ENCODE measurements at regions not wholly inside any gene's neighbourhood (a gene's known extent, or its start where the extent isn't known, plus 50 kb on each side); places are given as distances from the start of the nearest gene placed in this dataset.

DNA sequence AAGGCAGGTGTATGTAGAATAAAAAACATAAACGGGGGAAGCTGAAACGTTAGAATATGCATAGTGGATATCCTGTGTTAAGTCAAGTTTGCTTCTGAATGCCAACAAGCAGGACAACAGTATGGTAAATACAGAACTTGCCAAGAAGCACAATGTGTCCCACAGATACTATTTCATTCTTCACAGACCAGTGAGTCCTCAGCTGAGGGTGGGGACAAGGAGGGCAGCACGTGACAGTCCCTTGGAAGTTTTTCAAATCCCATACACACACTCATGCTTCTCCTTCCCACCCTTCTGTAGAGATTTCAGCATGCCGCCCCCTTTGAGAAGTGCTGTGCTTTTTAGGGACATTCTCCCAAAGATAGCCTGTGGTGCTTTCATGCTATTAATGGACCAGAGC, 268.5 kb upstream of the ECI2 start:
- Histone ChIP-seq H3K27me3 (ENCODE audit: control insufficient read depth in 3 of 3, insufficient read depth in 3 of 3, low read depth in 1 of 3, low read length in 3 of 3) (no peaks in the 10 kb centered on the region), H3K14ac (ENCODE audit: low read length) (no peak overlapping the region), H3K18ac (ENCODE audit: low read length) (no peak overlapping the region), H4K8ac (ENCODE audit: low read depth, low read length) (no peak overlapping the region), H3K9ac (ENCODE audit: low read depth, low read length, poor library complexity) (no peak overlapping the region), H3K23ac (ENCODE audit: low read depth, low read length, poor library complexity) (no peak overlapping the region), H3K27ac (replicated peaks; ENCODE audit: low read length) (no peak overlapping the region), H4K91ac (ENCODE audit: low read depth, low read length, poor library complexity) (no peak overlapping the region), H2AFZ (ENCODE audit: low read length) (no peak overlapping the region), H2BK5ac (ENCODE audit: low read length) (no peak overlapping the region), H3K4ac (ENCODE audit: low read length) (no peak overlapping the region), H2BK12ac (ENCODE audit: low read length) (no peak overlapping the region), H3K79me1 (ENCODE audit: low read depth, low read length) (no peaks in the 10 kb centered on the region), H3K4me2 (ENCODE audit: insufficient read depth, low read length, poor library complexity, severe bottlenecking) (no peak overlapping the region), H2AK5ac (ENCODE audit: low read depth, low read length) (no peak overlapping the region), H3K9me3 (replicated peaks in 1 of 2; ENCODE audit: control insufficient read depth in 2 of 2, insufficient read depth in 1 of 2, low read depth in 1 of 2, low read length in 2 of 2) (no peaks in the 10 kb centered on the region), H3K36me3 (replicated peaks in 1 of 2; ENCODE audit: control insufficient read depth in 2 of 2, insufficient read depth in 2 of 2, low read length in 2 of 2) (no peaks in the 10 kb centered on the region), H2BK15ac (ENCODE audit: low read length) (no peak overlapping the region), H2BK120ac (ENCODE audit: low read depth, low read length) (no peak overlapping the region), H3K4me3 (ENCODE audit: low read length in 2 of 2) (no peak overlapping the region), H3K4me1 (ENCODE audit: control insufficient read depth in 2 of 2, insufficient read depth in 1 of 2, low read depth in 1 of 2, low read length in 2 of 2) (peaks cover 0 to 5% of the 10 kb centered on the region in 2 donors)
- WGBS, 2 donors (ENCODE audit: extremely low coverage in 2 of 2, insufficient read length in 2 of 2, insufficient replicate concordance in 1 of 2) = no CpG with 5 or more reads among the region's 4 CpGs
- no peak for DNase-seq (ENCODE audit: low spot score)

GRCh38 chr6:4403023-4403752, 267.8 kb upstream of the ECI2 start:
- no peak overlapping the region for H3K4ac ChIP-seq (ENCODE audit: low read length)
- H3K79me1 ChIP-seq (ENCODE audit: low read depth, low read length) = no peaks in the 10 kb centered on the region
- no peak overlapping the region for H3K14ac ChIP-seq (ENCODE audit: low read length)
- WGBS, 2 donors (ENCODE audit: extremely low coverage in 2 of 2, insufficient read length in 2 of 2, insufficient replicate concordance in 1 of 2) = no CpG with 5 or more reads among the region's 12 CpGs
- peaks cover 0 to 5% of the 10 kb centered on the region in 2 donors for H3K4me1 ChIP-seq (ENCODE audit: control insufficient read depth in 2 of 2, insufficient read depth in 1 of 2, low read depth in 1 of 2, low read length in 2 of 2)
- H4K91ac ChIP-seq (ENCODE audit: low read depth, low read length, poor library complexity) = no peak overlapping the region
- H3K27me3 ChIP-seq (ENCODE audit: control insufficient read depth in 3 of 3, insufficient read depth in 3 of 3, low read depth in 1 of 3, low read length in 3 of 3) = no peaks in the 10 kb centered on the region
- no peaks in the 10 kb centered on the region for H3K36me3 ChIP-seq (replicated peaks in 1 of 2; ENCODE audit: control insufficient read depth in 2 of 2, insufficient read depth in 2 of 2, low read length in 2 of 2)
- no peaks in the 10 kb centered on the region for H3K9me3 ChIP-seq (replicated peaks in 1 of 2; ENCODE audit: control insufficient read depth in 2 of 2, insufficient read depth in 1 of 2, low read depth in 1 of 2, low read length in 2 of 2)
- H2BK5ac ChIP-seq (ENCODE audit: low read length) = no peak overlapping the region
- no peak overlapping the region for H2AK5ac ChIP-seq (ENCODE audit: low read depth, low read length)
- no peak overlapping the region for H4K8ac ChIP-seq (ENCODE audit: low read depth, low read length)
- no peak overlapping the region for H3K4me3 ChIP-seq (ENCODE audit: low read length in 2 of 2)
- no peak for DNase-seq (ENCODE audit: low spot score)
- no peak overlapping the region for H2BK12ac ChIP-seq (ENCODE audit: low read length)
- no peak overlapping the region for H3K9ac ChIP-seq (ENCODE audit: low read depth, low read length, poor library complexity)
- H3K27ac ChIP-seq (replicated peaks; ENCODE audit: low read length) = no peak overlapping the region
- no peak overlapping the region for H2AFZ ChIP-seq (ENCODE audit: low read length)
- no peak overlapping the region for H2BK120ac ChIP-seq (ENCODE audit: low read depth, low read length)
- no peak overlapping the region for H3K18ac ChIP-seq (ENCODE audit: low read length)
- H3K23ac ChIP-seq (ENCODE audit: low read depth, low read length, poor library complexity) = no peak overlapping the region
- H3K4me2 ChIP-seq (ENCODE audit: insufficient read depth, low read length, poor library complexity, severe bottlenecking) = no peak overlapping the region
- no peak overlapping the region for H2BK15ac ChIP-seq (ENCODE audit: low read length)

- peak overlapping the region; percentile 25 for H3K18ac ChIP-seq (ENCODE audit: low read length)
- no peak overlapping the region for H2AK5ac ChIP-seq (ENCODE audit: low read depth, low read length)
- H2AFZ ChIP-seq (ENCODE audit: low read length) = no peak overlapping the region
- no peak overlapping the region for H3K4me2 ChIP-seq (ENCODE audit: insufficient read depth, low read length, poor library complexity, severe bottlenecking)
- no peak overlapping the region for H3K14ac ChIP-seq (ENCODE audit: low read length)
- H4K8ac ChIP-seq (ENCODE audit: low read depth, low read length) = no peak overlapping the region
- no peak overlapping the region for H2BK5ac ChIP-seq (ENCODE audit: low read length)
- H3K79me1 ChIP-seq (ENCODE audit: low read depth, low read length) = no peaks in the 10 kb centered on the region
- H3K9ac ChIP-seq (ENCODE audit: low read depth, low read length, poor library complexity) = peak overlapping the region; percentile 25
- no peak overlapping the region for H2BK12ac ChIP-seq (ENCODE audit: low read length)
- peaks cover 0 to 5% of the 10 kb centered on the region in 2 donors for H3K4me1 ChIP-seq (ENCODE audit: control insufficient read depth in 2 of 2, insufficient read depth in 1 of 2, low read depth in 1 of 2, low read length in 2 of 2)
- H3K36me3 ChIP-seq (replicated peaks in 1 of 2; ENCODE audit: control insufficient read depth in 2 of 2, insufficient read depth in 2 of 2, low read length in 2 of 2) = no peaks in the 10 kb centered on the region
- H3K23ac ChIP-seq (ENCODE audit: low read depth, low read length, poor library complexity) = no peak overlapping the region
- no peak overlapping the region for H2BK15ac ChIP-seq (ENCODE audit: low read length)
- no peak for DNase-seq (ENCODE audit: low spot score)
- no peak overlapping the region for H3K4me3 ChIP-seq (ENCODE audit: low read length in 2 of 2)
- WGBS, 2 donors (ENCODE audit: extremely low coverage in 2 of 2, insufficient read length in 2 of 2, insufficient replicate concordance in 1 of 2) = no CpG with 5 or more reads among the region's 11 CpGs
- no peak overlapping the region for H3K27ac ChIP-seq (replicated peaks; ENCODE audit: low read length)
- H2BK120ac ChIP-seq (ENCODE audit: low read depth, low read length) = no peak overlapping the region
- no peaks in the 10 kb centered on the region for H3K27me3 ChIP-seq (ENCODE audit: control insufficient read depth in 3 of 3, insufficient read depth in 3 of 3, low read depth in 1 of 3, low read length in 3 of 3)
- H3K9me3 ChIP-seq (replicated peaks in 1 of 2; ENCODE audit: control insufficient read depth in 2 of 2, insufficient read depth in 1 of 2, low read depth in 1 of 2, low read length in 2 of 2) = no peaks in the 10 kb centered on the region
- no peak overlapping the region for H4K91ac ChIP-seq (ENCODE audit: low read depth, low read length, poor library complexity)
- no peak overlapping the region for H3K4ac ChIP-seq (ENCODE audit: low read length)
These were observed 267.2 kb upstream of the ECI2 start for GRCh38 chr6:4402477-4402976.

DNA sequence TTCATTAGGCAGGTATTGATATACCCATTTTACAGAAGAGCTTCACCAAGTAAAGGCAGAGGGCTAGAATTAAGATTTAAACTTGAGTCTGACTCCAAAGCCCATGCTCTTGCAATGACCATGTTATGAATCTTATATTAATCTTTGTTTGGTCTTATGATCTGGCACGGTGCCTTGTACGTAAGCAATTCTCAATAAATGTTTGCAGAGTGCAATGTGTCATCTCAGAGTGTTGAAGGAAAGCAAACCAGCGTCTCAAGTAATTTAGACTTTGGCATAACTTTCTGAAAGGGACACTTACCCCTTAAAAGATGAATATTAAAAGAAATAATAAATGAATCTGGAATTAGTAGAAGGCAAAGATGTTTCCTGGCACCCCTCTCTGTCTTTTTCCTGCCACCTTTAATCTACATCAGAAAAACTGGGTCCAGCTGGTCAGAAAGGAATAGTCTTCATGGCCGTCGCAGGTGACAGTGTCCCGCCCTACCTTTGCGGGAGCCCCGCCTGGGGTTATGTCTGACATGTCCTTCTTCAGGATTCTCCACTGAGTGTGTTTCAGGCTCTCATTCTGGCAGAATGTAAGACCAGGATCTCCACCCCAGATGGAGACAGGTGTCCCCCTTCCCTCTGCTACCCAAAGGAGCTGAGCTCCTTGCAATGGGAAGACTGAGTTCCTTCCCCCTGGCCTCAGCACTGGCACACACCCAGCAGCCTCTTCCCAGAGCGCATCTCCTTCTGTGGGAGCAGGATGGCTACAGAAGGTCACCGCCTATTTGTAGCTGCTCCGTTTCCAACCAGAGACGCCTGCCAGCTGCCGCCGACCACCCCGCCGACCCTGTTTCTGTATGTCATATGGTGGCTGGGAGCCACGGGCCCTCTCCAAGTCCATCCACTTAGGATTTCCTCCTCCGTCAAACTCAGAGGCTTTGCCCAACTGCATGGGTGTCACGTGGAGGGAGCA, 266.3 kb upstream of the ECI2 start:
- Histone ChIP-seq H3K9ac (ENCODE audit: low read depth, low read length, poor library complexity) (no peak overlapping the region), H3K4me2 (ENCODE audit: insufficient read depth, low read length, poor library complexity, severe bottlenecking) (no peak overlapping the region), H2BK120ac (ENCODE audit: low read depth, low read length) (no peak overlapping the region), H2AK5ac (ENCODE audit: low read depth, low read length) (no peak overlapping the region), H4K91ac (ENCODE audit: low read depth, low read length, poor library complexity) (no peak overlapping the region), H3K27me3 (ENCODE audit: control insufficient read depth in 3 of 3, insufficient read depth in 3 of 3, low read depth in 1 of 3, low read length in 3 of 3) (no peaks in the 10 kb centered on the region), H3K79me1 (ENCODE audit: low read depth, low read length) (no peaks in the 10 kb centered on the region), H4K8ac (ENCODE audit: low read depth, low read length) (no peak overlapping the region), H3K23ac (ENCODE audit: low read depth, low read length, poor library complexity) (no peak overlapping the region), H3K27ac (replicated peaks; ENCODE audit: low read length) (no peak overlapping the region), H2BK12ac (ENCODE audit: low read length) (no peak overlapping the region), H3K9me3 (replicated peaks in 1 of 2; ENCODE audit: control insufficient read depth in 2 of 2, insufficient read depth in 1 of 2, low read depth in 1 of 2, low read length in 2 of 2) (no peaks in the 10 kb centered on the region), H3K36me3 (replicated peaks in 1 of 2; ENCODE audit: control insufficient read depth in 2 of 2, insufficient read depth in 2 of 2, low read length in 2 of 2) (no peaks in the 10 kb centered on the region), H2AFZ (ENCODE audit: low read length) (no peak overlapping the region), H3K4me3 (ENCODE audit: low read length in 2 of 2) (no peak overlapping the region), H3K4ac (ENCODE audit: low read length) (no peak overlapping the region), H3K14ac (ENCODE audit: low read length) (peak overlapping the region; percentile 17), H3K18ac (ENCODE audit: low read length) (peak overlapping the region; percentile 30), H3K4me1 (ENCODE audit: control insufficient read depth in 2 of 2, insufficient read depth in 1 of 2, low read depth in 1 of 2, low read length in 2 of 2) (peaks cover 0 to 5% of the 10 kb centered on the region in 2 donors), H2BK15ac (ENCODE audit: low read length) (peak overlapping the region; percentile 18), H2BK5ac (ENCODE audit: low read length) (no peak overlapping the region)
- no peak for DNase-seq (ENCODE audit: low spot score)
- no CpG with 5 or more reads among the region's 19 CpGs for WGBS, 2 donors (ENCODE audit: extremely low coverage in 2 of 2, insufficient read length in 2 of 2, insufficient replicate concordance in 1 of 2)

All from neuronal stem cell (in vitro differentiated cells).